HG02840 (cell line): ENCODE measurements at regions not wholly inside any gene's neighbourhood (a gene's known extent, or its start where the extent isn't known, plus 50 kb on each side); places are given as distances from the start of the nearest gene placed in this dataset.

Source experiments
- ATAC-seq: cut with Tn5 transposase; IDR thresholded peaks from one replicate; pipeline ENCODE4 v1.9.1; 2021; ENCODE audit warnings: mild to moderate bottlenecking, moderate library complexity, moderate number of reproducible peaks; ENCODE audit not compliant: unreplicated experiment, low FRiP score

GRCh38 chr2:236882930-236883329 is 202.8 kb upstream of the COPS8 start:
- ATAC-seq, result no peak

GRCh38 chr2:236883819-236884218 is 201.9 kb upstream of the COPS8 start:
- ATAC-seq, result no peak

- no peak for ATAC-seq
Observed at GRCh38 chr2:236884569-236885175, 201.0 kb upstream of the COPS8 start.

GRCh38 chr2:236886456-236886855 is 199.2 kb upstream of the COPS8 start:
- no peak for ATAC-seq

- no peak for ATAC-seq
Observed at GRCh38 chr2:236887531-236887930, 198.2 kb upstream of the COPS8 start.

- ATAC-seq, result no peak
Observed at GRCh38 chr2:236887953-236888793, 197.5 kb upstream of the COPS8 start.

GRCh38 chr2:236888794-236889780 is 196.6 kb upstream of the COPS8 start:
- no peak for ATAC-seq

GRCh38 chr2:236889791-236890704 is 195.6 kb upstream of the COPS8 start:
- no peak for ATAC-seq

GRCh38 chr2:236892721-236893120 is 193.0 kb upstream of the COPS8 start:
- ATAC-seq, result no peak

- no peak for ATAC-seq
Observed at GRCh38 chr2:236894791-236895190, 190.9 kb upstream of the COPS8 start.

- ATAC-seq, result no peak
Observed at GRCh38 chr2:236895497-236895896, 190.2 kb upstream of the COPS8 start.

- no peak for ATAC-seq
Observed at GRCh38 chr2:236896688-236897087, 189.0 kb upstream of the COPS8 start.

- no peak for ATAC-seq
Observed at GRCh38 chr2:236899146-236899545, 186.5 kb upstream of the COPS8 start.

GRCh38 chr2:236899950-236900640 is 185.6 kb upstream of the COPS8 start:
- no peak for ATAC-seq

GRCh38 chr2:236901956-236902355 is 183.7 kb upstream of the COPS8 start:
- ATAC-seq, result no peak

- ATAC-seq, result no peak
Observed at GRCh38 chr2:236903978-236904377, 181.7 kb upstream of the COPS8 start.

- no peak for ATAC-seq
Observed at GRCh38 chr2:236904389-236905263, 181.1 kb upstream of the COPS8 start.

GRCh38 chr2:236905976-236906375 is 179.7 kb upstream of the COPS8 start:
- ATAC-seq, result no peak
